ENCODE measurements at regions not wholly inside any gene's neighbourhood (a gene's known extent, or its start where the extent isn't known, plus 50 kb on each side); places are given as distances from the start of the nearest gene placed in this dataset.
"Not testable (repeated sequence)": the region's sequence is repeated elsewhere in the genome, so short reads cannot be mapped to it uniquely, and the experiment has no call there.

DNA sequence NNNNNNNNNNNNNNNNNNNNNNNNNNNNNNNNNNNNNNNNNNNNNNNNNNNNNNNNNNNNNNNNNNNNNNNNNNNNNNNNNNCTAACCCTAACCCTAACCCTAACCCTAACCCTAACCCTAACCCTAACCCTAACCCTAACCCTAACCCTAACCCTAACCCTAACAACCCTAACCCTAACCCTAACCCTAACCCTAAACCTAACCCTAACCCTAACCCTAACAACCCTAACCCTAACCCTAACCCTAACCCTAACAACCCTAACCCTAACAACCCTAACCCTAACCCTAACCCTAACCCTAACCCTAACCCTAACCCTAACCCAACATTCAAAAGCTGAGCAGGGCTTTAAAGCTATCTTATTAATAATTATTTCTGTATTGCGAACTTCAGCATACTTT lies 182.5 kb upstream of the FAM20C start:
- not testable (repeated sequence) for H3K27ac Mint-ChIP-seq, DNase-seq, H3K4me3 Mint-ChIP-seq

DNA sequence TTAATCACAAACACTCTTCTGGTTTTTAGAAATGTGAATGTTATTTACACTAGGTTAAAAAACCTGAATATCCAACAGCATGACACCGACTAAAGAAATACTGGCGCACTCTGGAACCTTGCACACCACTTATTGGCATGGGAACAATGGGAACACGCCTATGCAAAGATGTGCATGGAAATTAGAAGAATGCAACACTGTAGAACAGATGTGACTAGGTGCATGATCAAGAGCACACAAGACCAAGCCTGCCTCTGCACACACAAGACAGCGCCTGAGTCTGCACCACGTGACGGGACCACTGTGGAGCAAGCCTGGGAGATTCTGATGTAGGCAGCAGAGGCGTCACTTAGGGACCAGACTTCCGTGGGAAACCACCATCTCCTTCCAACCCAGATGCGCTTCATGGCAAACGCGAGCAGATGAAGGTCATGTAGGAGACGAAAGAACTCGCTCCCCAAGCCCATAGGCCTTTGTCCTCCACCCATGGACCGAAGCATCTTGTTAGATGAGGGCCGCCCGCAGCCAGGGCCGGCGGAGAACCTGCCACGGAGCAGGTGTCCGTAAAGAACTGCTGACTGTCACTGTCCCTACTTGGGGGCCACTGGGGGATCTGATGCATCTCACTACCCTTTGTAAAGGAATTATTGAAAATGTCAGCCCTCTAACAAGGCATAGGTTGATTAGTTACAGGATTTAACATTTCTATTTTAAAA lies 159.6 kb upstream of the FAM20C start:
- H3K9me3 Mint-ChIP-seq (ENCODE audit: low read depth); H3K4me1 Mint-ChIP-seq; H3K27me3 Mint-ChIP-seq; H3K27ac Mint-ChIP-seq; H3K36me3 Mint-ChIP-seq; CTCF ChIA-PET; DNase-seq; H3K4me3 Mint-ChIP-seq; ATAC-seq: not testable (repeated sequence)

More for the DNA sequence above, 182.5 kb upstream of the FAM20C start:
- H3K27me3 Mint-ChIP-seq; CTCF ChIA-PET; H3K9me3 Mint-ChIP-seq (ENCODE audit: low read depth); H3K4me1 Mint-ChIP-seq; ATAC-seq; H3K36me3 Mint-ChIP-seq: not testable (repeated sequence)

DNA sequence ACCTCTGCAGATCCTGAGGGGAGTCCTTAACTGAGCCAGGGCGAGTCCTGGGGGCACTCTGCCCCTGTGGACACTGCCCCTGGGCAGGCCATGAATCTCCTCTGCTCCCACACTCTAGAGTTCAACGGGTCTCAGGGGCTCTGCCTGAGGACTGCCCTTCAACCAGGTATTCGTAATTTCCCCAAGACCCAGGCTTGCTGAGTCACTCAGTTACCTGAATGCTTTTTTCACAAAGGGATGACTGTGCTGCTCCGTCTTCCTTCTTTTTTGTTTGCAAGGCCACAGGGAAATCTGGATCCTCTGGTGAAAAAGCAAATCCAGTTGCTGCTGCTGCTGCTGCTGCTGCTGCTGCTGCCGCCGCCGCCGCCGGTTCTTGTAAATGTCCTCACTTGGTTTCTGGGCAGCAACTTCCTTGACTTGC lies 157.2 kb upstream of the FAM20C start:
- ATAC-seq; H3K4me1 Mint-ChIP-seq; H3K27ac Mint-ChIP-seq; H3K27me3 Mint-ChIP-seq; H3K36me3 Mint-ChIP-seq; CTCF ChIA-PET; H3K4me3 Mint-ChIP-seq; DNase-seq; H3K9me3 Mint-ChIP-seq (ENCODE audit: low read depth): not testable (repeated sequence)

DNA sequence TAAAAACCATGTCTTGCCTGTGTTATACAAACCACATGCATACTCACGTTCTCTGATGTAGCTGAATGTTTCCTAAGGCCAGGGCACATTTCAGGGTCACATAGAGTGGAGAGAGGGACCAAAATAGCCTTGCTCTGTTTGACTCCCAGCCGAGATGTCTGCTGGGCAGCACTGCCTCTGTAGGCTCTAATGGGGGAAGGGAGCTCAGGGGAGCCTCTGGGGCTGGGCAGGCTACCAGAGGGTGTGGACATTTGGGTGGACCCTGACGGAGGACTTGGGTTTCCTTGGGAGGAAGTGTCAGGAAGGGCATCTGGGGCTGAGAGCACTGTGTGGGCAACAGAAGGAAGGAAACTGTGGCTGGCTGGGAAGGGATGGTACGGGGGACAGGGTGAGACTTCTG lies 155.8 kb upstream of the FAM20C start:
- H3K36me3 Mint-ChIP-seq; DNase-seq; ATAC-seq; H3K27ac Mint-ChIP-seq; H3K27me3 Mint-ChIP-seq; CTCF ChIA-PET; H3K4me1 Mint-ChIP-seq; H3K4me3 Mint-ChIP-seq; H3K9me3 Mint-ChIP-seq (ENCODE audit: low read depth): not testable (repeated sequence)

DNA sequence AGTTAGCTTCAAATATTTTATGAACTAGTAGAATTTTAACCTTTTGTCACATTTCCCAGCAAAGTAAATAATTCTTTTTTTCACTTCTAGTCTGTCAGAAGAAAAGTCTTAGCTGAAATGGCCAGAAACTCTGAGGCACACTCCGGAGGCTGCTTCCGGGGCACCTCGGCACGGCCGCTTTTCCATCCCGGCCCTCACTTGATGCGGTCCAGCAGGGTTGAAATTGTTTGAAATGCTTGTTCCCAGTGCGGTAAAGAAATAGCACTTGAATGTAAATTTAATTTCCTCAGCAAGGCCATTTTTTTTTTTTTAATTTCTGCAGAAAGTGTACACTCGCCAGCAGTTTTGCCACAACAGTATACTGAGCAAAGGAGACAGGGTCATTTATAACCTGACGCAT lies 154.7 kb upstream of the FAM20C start:
- H3K36me3 Mint-ChIP-seq; H3K4me1 Mint-ChIP-seq; H3K27ac Mint-ChIP-seq; DNase-seq; ATAC-seq; H3K9me3 Mint-ChIP-seq (ENCODE audit: low read depth); H3K4me3 Mint-ChIP-seq; CTCF ChIA-PET; H3K27me3 Mint-ChIP-seq: not testable (repeated sequence)

DNA sequence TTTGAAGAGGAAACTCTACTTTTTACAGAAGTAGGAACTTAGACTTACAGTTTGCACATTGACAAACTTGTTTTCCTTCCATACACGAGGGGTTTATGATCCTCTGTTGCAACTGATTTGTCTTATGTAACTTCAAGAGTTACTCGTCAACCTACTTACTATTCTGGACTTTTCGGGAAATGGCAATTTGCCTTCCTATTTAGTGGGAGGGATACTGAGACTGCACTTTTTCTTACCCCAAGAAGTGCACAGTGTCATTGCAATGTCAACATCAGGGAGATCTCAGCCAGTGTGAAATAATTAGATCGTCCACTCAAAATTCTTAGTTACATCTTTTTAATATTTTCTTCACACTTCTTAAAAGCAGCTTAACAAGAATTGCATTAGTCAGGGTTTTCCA lies 153.9 kb upstream of the FAM20C start:
- H3K36me3 Mint-ChIP-seq; H3K27me3 Mint-ChIP-seq; H3K27ac Mint-ChIP-seq; H3K9me3 Mint-ChIP-seq (ENCODE audit: low read depth); ATAC-seq; CTCF ChIA-PET; H3K4me1 Mint-ChIP-seq; DNase-seq; H3K4me3 Mint-ChIP-seq: not testable (repeated sequence)

DNA sequence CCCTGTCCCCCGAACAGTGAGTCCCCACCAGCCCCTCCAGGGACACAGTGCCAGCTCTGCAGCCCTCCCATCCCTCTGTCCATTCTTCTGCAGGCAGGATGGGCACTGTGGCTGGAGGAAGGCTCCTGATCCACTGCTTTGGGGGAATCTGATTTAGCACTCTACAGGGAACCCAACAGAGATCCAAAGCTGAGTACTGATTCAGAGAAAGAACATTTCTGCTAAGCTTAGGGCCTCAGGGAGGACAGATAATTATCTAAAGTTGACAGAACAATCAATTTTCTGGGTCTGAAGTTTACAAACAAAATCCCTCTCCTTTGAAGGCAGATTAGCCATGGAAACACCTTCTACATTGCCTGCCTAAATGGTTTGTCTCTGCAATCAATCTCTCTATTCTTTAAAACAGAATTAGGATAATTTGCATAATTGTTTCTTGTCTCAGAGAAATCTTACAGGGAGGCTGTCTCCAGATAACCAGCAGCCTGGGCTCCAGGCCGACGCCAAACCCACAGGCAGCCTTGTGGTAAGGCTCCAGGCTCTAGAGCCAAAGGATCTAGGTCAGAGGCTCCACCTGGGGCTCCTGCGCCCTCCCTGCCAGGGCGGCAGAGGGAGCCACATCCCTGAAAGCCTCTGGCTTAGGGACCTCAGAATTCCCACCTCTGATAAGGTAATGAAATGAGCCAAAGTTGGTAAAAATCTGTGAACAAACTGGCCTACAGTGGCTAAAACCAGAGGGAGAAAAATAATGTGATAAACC lies 152.2 kb upstream of the FAM20C start:
- peaks cover 13% of the 10 kb centered on the region for H3K27me3 Mint-ChIP-seq
- H3K36me3 Mint-ChIP-seq; CTCF ChIA-PET; ATAC-seq; H3K4me1 Mint-ChIP-seq; DNase-seq; H3K4me3 Mint-ChIP-seq; H3K9me3 Mint-ChIP-seq (ENCODE audit: low read depth); H3K27ac Mint-ChIP-seq: not testable (repeated sequence)

DNA sequence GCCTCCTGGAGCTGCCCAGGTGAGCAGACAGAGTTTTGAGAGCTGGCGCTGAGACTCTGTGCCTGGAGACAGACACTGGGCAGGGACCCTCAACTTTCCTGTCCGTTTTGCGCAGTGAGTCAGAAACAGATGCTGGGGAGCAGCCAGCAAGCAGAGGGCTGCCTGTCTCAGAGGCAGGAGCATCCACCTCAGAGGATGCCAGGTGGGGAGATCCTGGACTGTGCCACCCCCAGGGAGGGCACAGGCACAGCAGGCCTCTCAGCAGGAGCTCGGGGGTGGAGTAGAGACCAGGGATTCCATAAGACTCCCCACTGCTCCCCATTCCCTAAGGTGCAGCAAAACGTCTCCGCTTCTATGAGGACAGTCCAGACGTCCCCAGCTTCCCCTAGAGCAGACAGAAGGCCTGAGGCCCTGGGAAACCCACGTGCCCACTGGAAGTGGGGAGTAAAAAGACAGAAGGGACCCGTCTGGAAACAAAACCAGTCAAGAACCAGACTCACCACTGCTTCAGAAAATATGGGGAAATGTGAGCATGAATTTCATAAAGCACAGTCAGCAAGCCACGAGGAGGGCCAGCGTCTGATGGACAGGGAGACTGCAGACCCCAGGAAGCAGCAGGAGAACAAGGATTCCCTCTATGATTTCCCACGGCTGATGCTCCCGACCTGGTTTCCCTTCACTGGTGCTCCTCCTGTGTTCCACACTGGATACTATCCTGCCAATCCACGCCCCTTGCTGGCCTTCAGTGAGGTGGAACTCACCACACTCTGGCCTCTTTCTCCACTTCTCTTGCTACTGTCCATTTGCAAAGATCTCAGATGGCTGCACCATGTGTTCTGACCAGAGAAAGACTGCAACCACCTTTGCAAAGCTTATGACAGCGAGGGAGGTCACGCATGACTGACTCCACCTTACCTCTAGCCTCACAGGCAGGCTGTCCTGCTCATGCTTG lies 151.3 kb upstream of the FAM20C start:
- H3K4me3 Mint-ChIP-seq: no peak overlapping the region
- no peak overlapping the region for H3K27ac Mint-ChIP-seq
- no peaks in the 10 kb centered on the region for H3K36me3 Mint-ChIP-seq
- no peaks in the 10 kb centered on the region for H3K4me1 Mint-ChIP-seq
- ATAC-seq (no peak), DNase-seq (peak; percentile 35)
- H3K27me3 Mint-ChIP-seq: peaks cover 13% of the 10 kb centered on the region
- no peaks in the 10 kb centered on the region for H3K9me3 Mint-ChIP-seq (ENCODE audit: low read depth)
- CTCF ChIA-PET: no interaction called here

DNA sequence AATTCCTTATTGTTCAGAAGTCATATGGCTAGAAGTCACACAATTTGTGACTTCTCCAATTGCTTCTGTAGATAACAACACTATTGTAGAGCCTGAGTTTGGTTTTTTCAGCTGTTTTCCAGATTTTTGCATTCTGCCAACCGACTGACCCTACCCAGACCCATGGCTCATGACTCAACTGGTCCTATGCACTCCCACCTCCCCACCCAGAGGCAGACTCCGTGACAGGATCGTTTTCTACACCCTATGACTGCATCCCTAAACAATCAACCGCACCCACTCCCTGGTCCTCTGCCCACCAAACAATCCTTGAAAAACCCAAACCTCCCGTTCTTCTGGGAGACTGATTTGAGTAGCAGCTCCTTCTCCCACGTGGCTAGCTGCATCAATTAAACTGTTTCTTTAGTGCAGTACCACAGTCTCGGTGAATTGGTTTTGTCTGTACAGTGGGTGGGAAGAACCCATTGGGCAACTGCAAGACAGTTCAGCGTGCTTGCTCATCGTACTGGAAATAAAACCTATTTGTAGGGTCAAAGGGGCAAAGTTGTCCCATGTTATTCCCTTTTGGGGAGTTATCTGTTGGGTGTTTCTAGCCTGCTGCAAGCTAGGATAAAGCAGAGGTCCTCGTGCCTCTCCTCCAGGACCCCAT lies 150.3 kb upstream of the FAM20C start:
- H3K36me3 Mint-ChIP-seq: no peaks in the 10 kb centered on the region
- H3K4me3 Mint-ChIP-seq: no peak overlapping the region
- no peak for ATAC-seq
- H3K4me1 Mint-ChIP-seq: no peaks in the 10 kb centered on the region
- H3K27ac Mint-ChIP-seq: no peak overlapping the region
- peaks cover 13% of the 10 kb centered on the region for H3K27me3 Mint-ChIP-seq
- CTCF ChIA-PET: no interaction called here
- DNase-seq: no peak
- H3K9me3 Mint-ChIP-seq (ENCODE audit: low read depth): no peaks in the 10 kb centered on the region

DNA sequence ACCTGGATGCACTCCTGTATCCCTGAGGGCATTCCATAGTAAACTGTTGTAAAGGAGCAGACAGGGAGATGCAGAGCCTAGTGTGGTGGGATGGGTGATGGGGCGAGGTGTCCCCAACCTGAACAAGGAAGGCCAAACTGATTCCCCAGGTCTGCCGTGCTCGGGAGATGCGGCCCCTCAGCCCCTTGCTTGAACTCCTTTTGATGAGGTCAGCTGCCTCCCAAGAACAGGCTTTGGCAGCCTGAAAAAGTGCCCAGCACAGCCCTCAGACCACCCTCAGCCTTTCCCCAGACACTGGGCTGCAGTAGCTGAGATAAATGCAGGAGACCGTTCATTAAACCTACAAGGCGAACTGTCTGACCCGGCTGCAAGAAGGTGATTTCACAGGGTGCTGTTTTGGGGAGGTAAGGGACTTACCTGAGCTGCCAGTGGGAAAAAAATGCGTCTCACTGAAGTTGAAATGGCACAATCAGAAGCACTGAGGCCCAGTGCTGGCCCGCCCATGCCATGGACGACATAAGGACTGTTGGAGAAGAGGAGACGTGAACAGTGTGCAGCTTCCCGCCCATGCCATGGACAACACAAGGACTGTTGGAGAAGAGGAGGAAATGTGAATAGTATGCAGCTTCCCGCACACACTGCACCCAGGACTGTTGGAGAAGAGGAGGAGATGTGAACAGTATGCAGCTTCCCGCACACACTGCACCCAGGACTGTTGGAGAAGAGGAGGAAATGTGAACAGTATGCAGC lies 148.4 kb upstream of the FAM20C start:
- DNase-seq (peak; percentile 39), ATAC-seq (no peak)
- CTCF ChIA-PET: no interaction called here
- H3K27me3 Mint-ChIP-seq: peaks cover 13% of the 10 kb centered on the region
- H3K4me1 Mint-ChIP-seq: no peaks in the 10 kb centered on the region
- H3K27ac Mint-ChIP-seq: no peak overlapping the region
- no peaks in the 10 kb centered on the region for H3K36me3 Mint-ChIP-seq
- H3K4me3 Mint-ChIP-seq: no peak overlapping the region
- H3K9me3 Mint-ChIP-seq (ENCODE audit: low read depth): no peaks in the 10 kb centered on the region

DNA sequence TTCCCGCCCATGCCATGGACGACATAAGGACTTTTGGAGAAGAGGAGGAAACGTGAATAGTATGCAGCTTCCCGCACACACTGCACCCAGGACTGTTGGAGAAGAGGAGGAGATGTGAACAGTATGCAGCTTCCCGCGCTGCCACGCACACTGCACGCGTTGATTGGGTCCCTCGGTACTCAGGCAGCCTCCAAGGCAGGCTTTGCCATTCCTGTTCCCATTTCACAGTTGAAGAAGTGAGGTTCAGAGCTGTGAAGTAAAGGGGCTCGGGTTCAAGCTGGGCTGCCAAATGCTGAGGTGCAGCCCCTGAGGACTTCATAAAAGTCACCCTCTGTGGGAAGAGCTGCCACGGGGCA lies 147.9 kb upstream of the FAM20C start:
- H3K9me3 Mint-ChIP-seq (ENCODE audit: low read depth): no peaks in the 10 kb centered on the region
- no peaks in the 10 kb centered on the region for H3K4me1 Mint-ChIP-seq
- H3K36me3 Mint-ChIP-seq: no peaks in the 10 kb centered on the region
- no peak overlapping the region for H3K27ac Mint-ChIP-seq
- no peak overlapping the region for H3K4me3 Mint-ChIP-seq
- H3K27me3 Mint-ChIP-seq: peaks cover 13% of the 10 kb centered on the region
- ATAC-seq (no peak), DNase-seq (peak; percentile 26)
- CTCF ChIA-PET: no interaction called here

DNA sequence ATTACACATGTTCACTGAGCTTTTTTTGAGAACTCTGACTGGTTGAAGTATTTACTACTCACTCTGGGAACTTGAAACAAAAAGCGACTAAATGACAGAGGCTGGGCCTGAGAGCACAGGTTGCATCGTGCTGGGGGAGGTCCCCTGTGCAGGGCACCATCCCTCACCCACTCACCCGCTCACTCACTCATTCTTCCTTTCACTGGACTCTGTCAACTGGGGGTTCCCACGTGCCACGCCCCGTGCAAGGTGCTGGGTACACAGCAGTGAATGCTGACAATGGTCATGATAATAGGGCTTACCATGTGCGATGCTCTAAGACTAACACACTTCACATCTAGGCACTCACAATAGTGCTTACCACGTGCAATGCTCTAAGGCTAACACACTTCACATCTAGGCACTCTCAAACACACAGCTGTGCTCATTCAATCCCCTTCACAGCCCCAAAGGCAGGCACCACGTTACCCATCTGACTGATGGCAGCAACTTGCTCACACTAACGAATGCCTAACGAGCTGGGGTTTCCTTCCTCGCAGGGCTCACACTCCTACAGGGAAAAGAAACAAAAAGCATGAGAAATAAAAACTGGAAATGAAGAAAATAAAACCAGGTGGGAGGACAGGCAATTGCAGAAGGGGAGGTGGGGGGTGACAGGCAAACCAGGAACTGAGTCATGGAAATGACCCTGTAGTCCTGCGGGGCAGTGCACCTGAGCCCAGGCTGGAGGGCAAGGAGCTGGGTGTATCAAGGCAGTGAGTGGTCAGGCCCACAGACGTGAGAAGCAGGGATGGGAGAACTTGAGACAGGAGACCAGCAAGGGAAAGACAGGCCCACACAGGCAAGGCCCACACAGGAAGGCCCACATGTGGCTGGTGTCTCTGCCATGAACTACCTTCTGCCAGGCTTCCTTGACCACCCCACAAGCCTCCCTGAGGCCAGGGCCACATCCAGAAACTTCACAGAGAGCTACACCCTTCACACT lies 147.0 kb upstream of the FAM20C start:
- H3K4me3 Mint-ChIP-seq: no peak overlapping the region
- no peak for ATAC-seq

More for the DNA sequence above, 147.0 kb upstream of the FAM20C start:
- Mint-ChIP-seq H3K4me1 (no peaks in the 10 kb centered on the region), H3K9me3 (ENCODE audit: low read depth) (no peaks in the 10 kb centered on the region), H3K27ac (no peak overlapping the region), H3K36me3 (no peaks in the 10 kb centered on the region), H3K27me3 (peaks cover 13% of the 10 kb centered on the region)
- CTCF ChIA-PET: no interaction called here
- peak; percentile 36 for DNase-seq

All from activated CD8-positive, alpha-beta memory T cell treated with anti-CD3 and anti-CD28 coated beads, Interleukin-2, amount 10 ng/mL, durations not matched to agents 7 days and 5 days (primary cell).